ENCODE measurements at regions not wholly inside any gene's neighbourhood (a gene's known extent, or its start where the extent isn't known, plus 50 kb on each side); places are given as distances from the start of the nearest gene placed in this dataset.

GRCh38 chr9:32331240-32331639 is 53.2 kb upstream of the ACO1 start:
- no peak overlapping the region for H2AFZ ChIP-seq (ENCODE audit: low read depth, low read length)
- no peaks in the 10 kb centered on the region for H3K36me3 ChIP-seq (ENCODE audit: control insufficient read depth, insufficient read depth, low read length)
- H3K9me1 ChIP-seq (ENCODE audit: control insufficient read depth, insufficient read depth, low read length) = no peaks in the 10 kb centered on the region
- BruUV-seq (replicated peaks) = no TSS peak
- intact Hi-C loops (cut with micrococcal nuclease) = no loop called here
- H3K9ac ChIP-seq (ENCODE audit: insufficient read depth in 1 of 2, low read depth in 2 of 2, low read length in 2 of 2) = no peak overlapping the region
- DNase-seq (ENCODE audit: extremely low read depth in 1 of 4, low spot score in 3 of 4) = peak in 2 of 4 experiments; percentile 6 to 15
- H3K79me2 ChIP-seq (ENCODE audit: control insufficient read depth, insufficient read depth, low read length) = no peaks in the 10 kb centered on the region
- no peak overlapping the region for H3K4me2 ChIP-seq (ENCODE audit: insufficient read depth, low read length)
- WGBS (ENCODE audit: insufficient coverage, low coverage, missing lambda C conversion rate) = 2% methylated on average over 4 of the region's 4 CpGs
- H4K20me1 ChIP-seq (replicated peaks; ENCODE audit: control insufficient read depth, insufficient read depth, low read length) = no peaks in the 10 kb centered on the region; the same call in 1 of the 2 replicates
- H3K4me1 ChIP-seq (replicated peaks in 1 of 2; ENCODE audit: control insufficient read depth in 2 of 2, insufficient read depth in 2 of 2, low read length in 2 of 2) = no peaks in the 10 kb centered on the region
- no peak overlapping the region for H3K27ac ChIP-seq (ENCODE audit: extremely low read depth, low read depth, low read length)
- FAIRE-seq = no peak
- ChIA-PET CTCF (ENCODE audit: low intra/inter-chr PET ratio) (no interaction called here), POLR2A (no interaction called here)
- TF ChIP-seq TAL1 (IDR thresholded peaks at IDR 0.05) (peak; percentile 68), HNRNPL (IDR thresholded peaks at IDR 0.05; ENCODE audit: low read depth, low read length) (no peak), IFI16 (CRISPR knock-in tag; IDR thresholded peaks at IDR 0.05) (no peak), TCF3 (CRISPR knock-in tag; IDR thresholded peaks at IDR 0.05) (peak; percentile 35), RCOR1 (IDR thresholded peaks at IDR 0.05; ENCODE audit: borderline replicate concordance in 1 of 2, low read depth in 2 of 2, low read length in 2 of 2) (peak in 1 of 2 experiments; percentile 65; a peak in 1 of 4 replicates), CBFA2T3 (IDR thresholded peaks at IDR 0.05) (peak; percentile 66), ARID1B (IDR thresholded peaks at IDR 0.05) (peak; percentile 51; the same call in 1 of the 2 replicates), CBFA2T2 (conservative IDR thresholded peaks at IDR 0.05) (peak; percentile 41), KDM1A (IDR thresholded peaks at IDR 0.05) (peak in 1 of 2 experiments; percentile 47; a peak in 2 of 4 replicates), TEAD4 (IDR thresholded peaks at IDR 0.05; ENCODE audit: low read length) (peak; percentile 50), TEAD4 (CRISPR knock-in tag; IDR thresholded peaks at IDR 0.05; ENCODE audit: borderline replicate concordance) (no peak), ZFP91 (CRISPR knock-in tag; IDR thresholded peaks at IDR 0.05) (no peak), PRDM10 (IDR thresholded peaks at IDR 0.05; ENCODE audit: partially characterized antibody) (peak; percentile 14), MTA2 (IDR thresholded peaks at IDR 0.05; ENCODE audit: low read depth) (0 out of 2 replicates have a peak, but pooled peaks have one; percentile 18), ZZZ3 (IDR thresholded peaks at IDR 0.05) (no peak)
- peak; percentile 66 for ATAC-seq
- in situ Hi-C loops (cut with MboI) = no loop called here
- no peaks in the 10 kb centered on the region for H3K27me3 ChIP-seq (ENCODE audit: control insufficient read depth in 2 of 2, insufficient read depth in 2 of 2, low read length in 2 of 2)
- no peak overlapping the region for H3K4me3 ChIP-seq
- H3K9me3 ChIP-seq (replicated peaks; ENCODE audit: control insufficient read depth, insufficient read depth, low read depth, low read length) = no peaks in the 10 kb centered on the region

All from K562 (cell line).